H1 (cell line): ENCODE measurements at regions not wholly inside any gene's neighbourhood (a gene's known extent, or its start where the extent isn't known, plus 50 kb on each side); places are given as distances from the start of the nearest gene placed in this dataset.
A peak's percentile ranks its signal among the peaks of the same experiment; 100 is the strongest.

Experiments
- CTCF ChIA-PET: fragments of 300-600 bp; sonication (Branson Sonifier 250); formaldehyde crosslinking; loops from one replicate; lab custom pipeline; 2021; ENCODE audit not compliant: partially characterized antibody; lab: Charles Lee
- POLR2A ChIA-PET: fragments of 300-600 bp; sonication (Branson Sonifier 250); formaldehyde crosslinking; loops from one replicate; lab custom pipeline; 2021; ENCODE audit warnings: inconsistent platforms; ENCODE audit not compliant: partially characterized antibody; lab: Charles Lee
- DNase-seq, 2 experiments: peaks; one replicate each; pipeline versions ENCODE4 v3.0.0 to v3.0.0-alpha.2; 2010 to 2022; ENCODE audit warnings: low spot score in 2 of 2, low read depth in 1 of 2, mixed read lengths in 1 of 2
- FAIRE-seq: peaks from 2 replicates; lab custom pipeline; 2011; peaks lifted over from hg19 to GRCh38; lab: Jason Lieb, UNC
- H2AFZ ChIP-seq: 2 replicates; pipeline ENCODE4 v1.8.1; 2012; ENCODE audit warnings: low read length, inconsistent platforms
- H2AK5ac ChIP-seq: 2 replicates; pipeline ENCODE4 v1.6.1; 2013; ENCODE audit warnings: low read depth, low read length
- H2BK120ac ChIP-seq: replicated peaks from 2 replicates; pipeline ENCODE3; 2013; ENCODE audit warnings: low read depth, low read length, inconsistent platforms
- H2BK12ac ChIP-seq: 2 replicates; pipeline ENCODE4 v1.6.1; 2013; ENCODE audit warnings: low read depth, low read length
- H2BK15ac ChIP-seq: 2 replicates; pipeline ENCODE4 v1.6.1; 2013; ENCODE audit warnings: low read length
- H2BK20ac ChIP-seq: 2 replicates; pipeline ENCODE4 v1.6.1; 2013; ENCODE audit warnings: low read length
- H2BK5ac ChIP-seq: 2 replicates; pipeline ENCODE4 v1.6.1; 2013; ENCODE audit warnings: low read depth, low read length
- H3K14ac ChIP-seq: 2 replicates; pipeline ENCODE4 v1.6.1; 2013; ENCODE audit warnings: inconsistent platforms; ENCODE audit not compliant: insufficient read length
- H3K18ac ChIP-seq: 2 replicates; pipeline ENCODE4 v1.6.1; 2013; ENCODE audit warnings: low read length; ENCODE audit errors: extremely low read depth
- H3K23ac ChIP-seq: 2 replicates; pipeline ENCODE4 v1.6.1; 2013; ENCODE audit warnings: inconsistent platforms; ENCODE audit not compliant: insufficient read length
- H3K23me2 ChIP-seq: 2 replicates; pipeline ENCODE4 v1.6.1; 2013; ENCODE audit warnings: low read depth, low read length
- H3K27ac ChIP-seq: 2 replicates; pipeline ENCODE4 v1.6.1; 2011; ENCODE audit warnings: low read depth, low read length, inconsistent platforms
- H3K27me3 ChIP-seq, 4 experiments: replicated peaks in 1 of 4; 1 replicate in 1 of 4; 2 replicates in 3 of 4; pipeline versions ENCODE4 v1.6.1 to v1.8.1; 2011 to 2013; ENCODE audit warnings: low read length in 3 of 4, mild to moderate bottlenecking in 3 of 4, inconsistent platforms in 2 of 4, mixed read lengths in 2 of 4, moderate library complexity in 1 of 4; ENCODE audit not compliant: control insufficient read depth in 3 of 4, insufficient read depth in 3 of 4; ENCODE audit errors: extremely low read depth in 1 of 4
- H3K36me3 ChIP-seq, 4 experiments: 2 replicates each; pipeline versions ENCODE4 v1.6.1 to v1.8.1; 2011 to 2013; ENCODE audit warnings: mild to moderate bottlenecking in 4 of 4, low read length in 3 of 4, moderate library complexity in 2 of 4, control low read depth in 1 of 4, inconsistent platforms in 1 of 4; ENCODE audit not compliant: insufficient read depth in 4 of 4, control insufficient read depth in 2 of 4
- H3K4ac ChIP-seq: replicated peaks from 2 replicates; pipeline ENCODE3; 2013; ENCODE audit warnings: low read length, low read depth, mixed read lengths, inconsistent platforms; ENCODE audit not compliant: insufficient read length
- H3K4me1 ChIP-seq, 4 experiments: replicated peaks in 1 of 4; 1 replicate in 1 of 4; 2 replicates in 3 of 4; pipeline versions ENCODE4 v1.6.1 to v1.8.1; 2011 to 2013; ENCODE audit warnings: low read length in 3 of 4, inconsistent platforms in 2 of 4, mixed read lengths in 1 of 4; ENCODE audit not compliant: insufficient read depth in 4 of 4, control insufficient read depth in 3 of 4
- H3K4me2 ChIP-seq, 2 experiments: 2 replicates each; pipeline versions ENCODE4 v1.6.1 to v1.8.1; 2011 to 2013; ENCODE audit warnings: low read depth in 2 of 2, low read length in 2 of 2, control low read depth in 1 of 2, inconsistent platforms in 1 of 2, mild to moderate bottlenecking in 1 of 2; ENCODE audit not compliant: insufficient read depth in 1 of 2
- H3K4me3 ChIP-seq, 4 experiments: fragments of 200-600, 300-600 bp in 1 of 4; sonication (generic), shearing (Covaris generic), sonication (Bioruptor Twin) in 1 of 4; 2 replicates each; pipeline versions ENCODE4 v1.5.1 to v1.8.1; 2011 to 2016; ENCODE audit warnings: low read length in 4 of 4, low read depth in 3 of 4, control low read depth in 2 of 4, inconsistent platforms in 2 of 4, mild to moderate bottlenecking in 2 of 4, mixed read lengths in 1 of 4, moderate library complexity in 1 of 4; ENCODE audit not compliant: insufficient read depth in 2 of 4; ENCODE audit errors: extremely low read depth in 1 of 4
- H3K56ac ChIP-seq: replicated peaks from 2 replicates; pipeline ENCODE3; 2013; ENCODE audit warnings: low read depth, mild to moderate bottlenecking, mixed read lengths, low read length, inconsistent platforms; ENCODE audit not compliant: insufficient read length
- H3K79me1 ChIP-seq: 2 replicates; pipeline ENCODE4 v1.6.1; 2013; ENCODE audit warnings: low read depth, low read length, control low read depth
- H3K79me2 ChIP-seq, 2 experiments: 2 replicates each; pipeline versions ENCODE4 v1.6.1 to v1.8.1; 2012 to 2013; ENCODE audit warnings: low read length in 2 of 2, mild to moderate bottlenecking in 2 of 2, inconsistent platforms in 1 of 2; ENCODE audit not compliant: insufficient read depth in 2 of 2, control insufficient read depth in 1 of 2
- H3K9ac ChIP-seq, 4 experiments: replicated peaks in 1 of 4; 1 replicate in 1 of 4; 2 replicates in 3 of 4; pipeline versions ENCODE4 v1.6.1 to v1.8.1; 2011 to 2013; ENCODE audit warnings: low read depth in 3 of 4, low read length in 3 of 4, control low read depth in 2 of 4, mild to moderate bottlenecking in 2 of 4, moderate library complexity in 2 of 4, inconsistent platforms in 1 of 4; ENCODE audit errors: extremely low read depth in 1 of 4
- H3K9me3 ChIP-seq, 2 experiments: 2 replicates each; pipeline versions ENCODE4 v1.6.1 to v1.8.1; 2012 to 2013; ENCODE audit warnings: mild to moderate bottlenecking in 2 of 2, moderate library complexity in 2 of 2, control low read depth in 1 of 2, inconsistent platforms in 1 of 2, low read depth in 1 of 2, low read length in 1 of 2, mixed read lengths in 1 of 2; ENCODE audit not compliant: insufficient read depth in 2 of 2
- H4K20me1 ChIP-seq, 2 experiments: replicated peaks in 1 of 2; 2 replicates each; pipeline versions ENCODE3 to v1.8.1; 2011 to 2013; ENCODE audit warnings: inconsistent platforms in 2 of 2, low read length in 2 of 2, mild to moderate bottlenecking in 1 of 2; ENCODE audit not compliant: insufficient read depth in 2 of 2, control insufficient read depth in 1 of 2
- H4K5ac ChIP-seq: 2 replicates; pipeline ENCODE4 v1.6.1; 2013; ENCODE audit warnings: low read length, low read depth, mixed read lengths, inconsistent platforms; ENCODE audit not compliant: insufficient read length
- H4K8ac ChIP-seq: 2 replicates; pipeline ENCODE4 v1.8.0; 2013; ENCODE audit warnings: mild to moderate bottlenecking, moderate library complexity, low read length, inconsistent platforms; ENCODE audit not compliant: insufficient read depth; ENCODE audit errors: extremely low read depth
- H4K91ac ChIP-seq: replicated peaks from 2 replicates; pipeline ENCODE3; 2013; ENCODE audit warnings: low read length, mixed read lengths, inconsistent platforms; ENCODE audit not compliant: insufficient read length
- CBX8 ChIP-seq: fragments of 300-800, 300-1000 bp; sonication (generic); IDR thresholded peaks from 2 replicates; pipeline ENCODE4 v1.7.1; 2016; ENCODE audit warnings: low read depth, low read length, borderline replicate concordance
- FOSL1 ChIP-seq: IDR thresholded peaks from 2 replicates; pipeline ENCODE4 v1.6.1; 2011; ENCODE audit warnings: mild to moderate bottlenecking, low read depth, low read length, moderate library complexity; ENCODE audit not compliant: insufficient read depth
- RAD21 ChIP-seq, 2 experiments: IDR thresholded peaks in 1 of 2; conservative IDR thresholded peaks in 1 of 2; 2 replicates each; pipeline ENCODE4 v1.6.1; 2011; ENCODE audit warnings: low read depth in 2 of 2, low read length in 2 of 2, improper control_type of control experiment in 1 of 2, inconsistent platforms in 1 of 2, mild to moderate bottlenecking in 1 of 2, moderate library complexity in 1 of 2
- WGBS, 2 experiments: shearing (Covaris generic) in 1 of 2; methylation state at CpG; one replicate each; pipeline versions ENCODE4 v1.1.6 to v1.1.7; 2013 to 2015; ENCODE audit warnings: low lambda C conversion rate in 2 of 2, mixed read lengths in 2 of 2, inconsistent platforms in 1 of 2, low coverage in 1 of 2, missing lambda C conversion rate in 1 of 2; ENCODE audit not compliant: insufficient replicate concordance in 2 of 2, insufficient coverage in 1 of 2, insufficient read length in 1 of 2; ENCODE audit errors: extremely low coverage in 1 of 2, missing lambda C conversion rate in 1 of 2; 5-methylcytosine and 5-hydroxymethylcytosine counted together

DNA sequence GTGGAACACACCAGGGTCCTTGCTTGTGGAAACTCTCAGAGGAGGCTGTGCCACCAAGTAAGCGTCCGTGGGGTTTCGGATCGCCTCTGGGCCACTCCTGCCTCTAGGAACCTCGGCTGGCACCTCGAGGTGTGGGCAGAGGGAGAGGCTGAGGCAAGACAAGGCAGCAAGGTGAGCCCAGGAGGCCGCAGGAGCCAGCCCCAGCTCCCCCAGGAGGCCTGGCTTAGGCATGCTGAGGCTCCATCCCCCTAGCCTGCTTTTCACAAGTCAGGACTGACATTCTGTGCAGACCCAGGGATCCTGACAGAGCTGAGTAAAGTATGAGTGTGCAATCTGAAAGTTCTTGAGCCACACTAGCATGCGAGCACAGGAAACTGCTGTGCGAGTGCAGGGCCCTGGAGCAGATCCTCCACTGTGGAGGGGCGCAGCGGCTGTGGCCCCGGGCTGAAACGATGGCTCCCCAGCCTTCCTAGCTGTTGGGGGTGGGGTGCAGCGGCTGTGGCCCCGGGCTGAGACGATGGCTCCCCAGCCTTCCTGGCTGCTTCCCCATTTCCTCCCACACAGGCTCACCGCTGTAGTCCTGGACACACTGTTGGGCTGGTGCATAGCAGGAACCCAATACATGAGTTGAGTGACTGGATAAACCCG, 75.2 kb upstream of the CD93 start:
- H2BK120ac ChIP-seq: no peak overlapping the region
- peak overlapping the region; percentile 9; the same call in 1 of the 2 replicates for H2BK20ac ChIP-seq
- DNase-seq (peak in 1 of 2 experiments; percentile 44), FAIRE-seq (no peak)
- no peaks in the 10 kb centered on the region for H3K36me3 ChIP-seq
- 91% methylated on average over 17 of the region's 18 CpGs; no CpG with 5 or more reads in 1 of the 2 experiments for WGBS, 2 experiments
- no peaks in the 10 kb centered on the region for H3K27me3 ChIP-seq
- no peak overlapping the region for H4K5ac ChIP-seq
- H2AK5ac ChIP-seq: no peak overlapping the region
- no peaks in the 10 kb centered on the region for H4K20me1 ChIP-seq
- no peak overlapping the region for H3K14ac ChIP-seq
- no peaks in the 10 kb centered on the region for H3K9me3 ChIP-seq
- ChIA-PET POLR2A (no interaction called here), CTCF (interaction anchor here (1.3 to 3.6 kb wide), 4 partner anchors 15 to 111 kb away, joined by 3 to 11 read pairs (median 4); no protein-coding TSS in a partner anchor)
- H3K18ac ChIP-seq: peak overlapping the region; percentile 86; the same call in 1 of the 2 replicates
- peak overlapping the region; percentile 86; the same call in 1 of the 2 replicates for H2BK12ac ChIP-seq
- TF ChIP-seq FOSL1 (no peak), CBX8 (no peak), RAD21 (IDR thresholded peaks at IDR 0.05 in 1 of 2, conservative IDR thresholded peaks at IDR 0.05 in 1 of 2; ENCODE audit: low read depth in 2 of 2, low read length in 2 of 2) (no peak)
- H3K23me2 ChIP-seq: no peaks in the 10 kb centered on the region
- 0 out of 2 replicates have a peak overlapping the region, but pooled peaks have one; percentile 73 for H2AFZ ChIP-seq
- no peak overlapping the region for H3K4me3 ChIP-seq
- H3K4me2 ChIP-seq: no peak overlapping the region
- no peaks in the 10 kb centered on the region for H3K79me2 ChIP-seq
- 0 out of 2 replicates have a peak overlapping the region, but pooled peaks have one; percentile 61 for H2BK15ac ChIP-seq
- H3K56ac ChIP-seq: no peak overlapping the region
- H3K4ac ChIP-seq: no peak overlapping the region
- H3K23ac ChIP-seq: no peak overlapping the region
- H3K79me1 ChIP-seq: no peaks in the 10 kb centered on the region
- H2BK5ac ChIP-seq: peak overlapping the region; percentile 79; the same call in 1 of the 2 replicates
- H3K4me1 ChIP-seq: peaks cover 2 to 7% (median 3%) of the 10 kb centered on the region in 4 experiments; a peak in 4 of 7 replicates
- H4K8ac ChIP-seq: no peak overlapping the region
- no peak overlapping the region for H3K27ac ChIP-seq
- no peak overlapping the region for H4K91ac ChIP-seq
- H3K9ac ChIP-seq: no peak overlapping the region
